ENCODE measurements at regions not wholly inside any gene's neighbourhood (a gene's known extent, or its start where the extent isn't known, plus 50 kb on each side); places are given as distances from the start of the nearest gene placed in this dataset.

GRCh38 chr14:22189881-22190280, 399.1 kb downstream of the DAD1 start:
- intact Hi-C loops (cut with DNase I; ENCODE audit: low total_unique reads) = no loop called here
- peaks cover 0 to 4% (median 0%) of the 10 kb centered on the region in 7 donors for H3K27me3 ChIP-seq (replicated peaks in 1 of 7)
- WGBS, 5 donors = 64 to 88% (median 74%) methylated on average over 3 of the region's 3 CpGs
- no peak for DNase-seq
- H3K9me3 ChIP-seq = no peaks in the 10 kb centered on the region
- H3K27ac ChIP-seq = no peak overlapping the region
- TF ChIP-seq POLR2AphosphoS5 (IDR thresholded peaks at IDR 0.05) = no peak
- no peak for TF ChIP-seq POLR2A (IDR thresholded peaks at IDR 0.05)
- TF ChIP-seq CTCF (IDR thresholded peaks at IDR 0.05 in 8 of 11, conservative IDR thresholded peaks at IDR 0.05 in 3 of 11) = no peak
- H3K4me3 ChIP-seq = no peak overlapping the region
- H3K36me3 ChIP-seq = no peaks in the 10 kb centered on the region
- H3K4me1 ChIP-seq = no peaks in the 10 kb centered on the region

- Histone ChIP-seq H3K27ac (no peak overlapping the region), H3K27me3 (replicated peaks in 1 of 7) (peaks cover 0 to 9% (median 0%) of the 10 kb centered on the region in 7 donors), H3K36me3 (no peaks in the 10 kb centered on the region), H3K4me1 (no peaks in the 10 kb centered on the region), H3K9me3 (no peaks in the 10 kb centered on the region), H3K4me3 (no peak overlapping the region)
- 70 to 85% (median 83%) methylated on average over 4 of the region's 4 CpGs for WGBS, 5 donors
- intact Hi-C loops (cut with DNase I; ENCODE audit: low total_unique reads) = no loop called here
- TF ChIP-seq POLR2AphosphoS5 (IDR thresholded peaks at IDR 0.05) = no peak
- no peak for TF ChIP-seq POLR2A (IDR thresholded peaks at IDR 0.05)
- no peak for TF ChIP-seq CTCF (IDR thresholded peaks at IDR 0.05 in 8 of 11, conservative IDR thresholded peaks at IDR 0.05 in 3 of 11)
- DNase-seq = no peak
These were observed 400.7 kb downstream of the DAD1 start for GRCh38 chr14:22188318-22188717.

- WGBS, 5 donors = 71 to 84% (median 80%) methylated on average over 3 of the region's 3 CpGs
- TF ChIP-seq POLR2A (IDR thresholded peaks at IDR 0.05) = no peak
- no peak for TF ChIP-seq POLR2AphosphoS5 (IDR thresholded peaks at IDR 0.05)
- no peak for TF ChIP-seq CTCF (IDR thresholded peaks at IDR 0.05 in 8 of 11, conservative IDR thresholded peaks at IDR 0.05 in 3 of 11)
These were observed 403.2 kb downstream of the DAD1 start for GRCh38 chr14:22185789-22186188.

GRCh38 chr14:22185191-22185590, 403.8 kb downstream of the DAD1 start:
- H3K9me3 ChIP-seq = no peaks in the 10 kb centered on the region
- H3K27me3 ChIP-seq (replicated peaks in 1 of 7) = peaks cover 0 to 23% (median 0%) of the 10 kb centered on the region in 7 donors
- no peak overlapping the region for H3K27ac ChIP-seq
- no peak overlapping the region for H3K4me3 ChIP-seq
- no peak for DNase-seq
- no peaks in the 10 kb centered on the region for H3K36me3 ChIP-seq
- intact Hi-C loops (cut with DNase I; ENCODE audit: low total_unique reads) = no loop called here
- no peaks in the 10 kb centered on the region for H3K4me1 ChIP-seq
- no peak for TF ChIP-seq POLR2AphosphoS5 (IDR thresholded peaks at IDR 0.05)
- TF ChIP-seq POLR2A (IDR thresholded peaks at IDR 0.05) = no peak
- TF ChIP-seq CTCF (IDR thresholded peaks at IDR 0.05 in 8 of 11, conservative IDR thresholded peaks at IDR 0.05 in 3 of 11) = no peak
- WGBS, 5 donors = 33 to 54% (median 44%) methylated on average over 1 of the region's 1 CpG

More at GRCh38 chr14:22185789-22186188, 403.2 kb downstream of the DAD1 start:
- intact Hi-C loops (cut with DNase I; ENCODE audit: low total_unique reads) = no loop called here
- no peak for DNase-seq
- Histone ChIP-seq H3K4me3 (no peak overlapping the region), H3K36me3 (no peaks in the 10 kb centered on the region), H3K9me3 (no peaks in the 10 kb centered on the region), H3K27me3 (replicated peaks in 1 of 7) (peaks cover 0 to 23% (median 0%) of the 10 kb centered on the region in 7 donors), H3K27ac (no peak overlapping the region), H3K4me1 (no peaks in the 10 kb centered on the region)
